GM12878 (cell line): ENCODE measurements at regions not wholly inside any gene's neighbourhood (a gene's known extent, or its start where the extent isn't known, plus 50 kb on each side); places are given as distances from the start of the nearest gene placed in this dataset.

Experiments
- BHLHE40 ChIP-seq, 2 experiments: fragments of 450-650 bp in 1 of 2; IDR thresholded peaks; 2 replicates each; pipeline ENCODE4 v1.6.1; 2011 to 2017; ENCODE audit warnings: low read depth in 2 of 2, borderline replicate concordance in 1 of 2, improper control_type of control experiment in 1 of 2, low read length in 1 of 2, mild to moderate bottlenecking in 1 of 2
- BRCA1 ChIP-seq: IDR thresholded peaks from 2 replicates; pipeline ENCODE4 v1.6.1; 2011; ENCODE audit warnings: low read depth, low read length, improper control_type of control experiment
- CBX5 ChIP-seq: sonication (generic); IDR thresholded peaks from 2 replicates; pipeline ENCODE4 v1.6.1; 2016; ENCODE audit warnings: low read depth, moderate library complexity, mild to moderate bottlenecking, inconsistent platforms
- CUX1 ChIP-seq: IDR thresholded peaks from 2 replicates; pipeline ENCODE4 v1.6.1; 2012; ENCODE audit warnings: improper control_type of control experiment, low read depth, low read length; ENCODE audit not compliant: insufficient replicate concordance
- DPF2 ChIP-seq: fragments of 450-650 bp; IDR thresholded peaks from 2 replicates; pipeline ENCODE4 v1.6.1; 2017; ENCODE audit warnings: mild to moderate bottlenecking
- E4F1 ChIP-seq: fragments of 450-650 bp; IDR thresholded peaks from 2 replicates; pipeline ENCODE4 v1.6.1; 2018; ENCODE audit warnings: borderline replicate concordance, mild to moderate bottlenecking; ENCODE audit not compliant: partially characterized antibody
- EP300 ChIP-seq, 2 experiments: fragments of 150-350 bp in 1 of 2; IDR thresholded peaks; 2 replicates each; pipeline ENCODE4 v1.6.1; 2011 to 2012; ENCODE audit warnings: low read depth in 2 of 2, low read length in 2 of 2, borderline replicate concordance in 1 of 2, improper control_type of control experiment in 1 of 2, inconsistent platforms in 1 of 2; ENCODE audit not compliant: control insufficient read depth in 1 of 2
- FOXK2 ChIP-seq: fragments of 450-650 bp; IDR thresholded peaks from 2 replicates; pipeline ENCODE4 v1.6.1; 2017; ENCODE audit warnings: mild to moderate bottlenecking, moderate library complexity
- GABPA ChIP-seq: IDR thresholded peaks from 2 replicates; pipeline ENCODE4 v1.6.1; 2014; ENCODE audit warnings: antibody characterized with exemption, low read depth, mild to moderate bottlenecking, inconsistent platforms
- IKZF1 ChIP-seq: fragments of 450-650 bp; conservative IDR thresholded peaks from 2 replicates; pipeline ENCODE4 v1.6.1; 2017; ENCODE audit warnings: antibody characterized with exemption, mild to moderate bottlenecking
- KAT2A ChIP-seq: conservative IDR thresholded peaks from 2 replicates; pipeline ENCODE4 v1.6.1; 2011; ENCODE audit warnings: low read depth, low read length; ENCODE audit not compliant: control insufficient read depth
- KDM1A ChIP-seq: fragments of 200-600 bp; sonication (generic); IDR thresholded peaks from 2 replicates; pipeline ENCODE4 v1.6.1; 2016; ENCODE audit warnings: borderline replicate concordance
- MXI1 ChIP-seq: fragments of 150-350 bp; IDR thresholded peaks from 2 replicates; pipeline ENCODE4 v1.6.1; 2011; ENCODE audit warnings: low read depth, mild to moderate bottlenecking, inconsistent platforms, low read length, improper control_type of control experiment
- MYB ChIP-seq: fragments of 150-350 bp; IDR thresholded peaks from 2 replicates; pipeline ENCODE4 v1.6.1; 2014; ENCODE audit warnings: mild to moderate bottlenecking, low read depth, low read length, borderline replicate concordance
- NFIC ChIP-seq: IDR thresholded peaks from 2 replicates; pipeline ENCODE4 v1.6.1; 2012; ENCODE audit warnings: low read depth, mild to moderate bottlenecking, inconsistent platforms, low read length, moderate library complexity
- NR2F1 ChIP-seq: fragments of 450-650 bp; conservative IDR thresholded peaks from 2 replicates; pipeline ENCODE4 v1.6.1; 2017; ENCODE audit warnings: mild to moderate bottlenecking
- SMARCA5 ChIP-seq: fragments of 450-650 bp; IDR thresholded peaks from 2 replicates; pipeline ENCODE4 v1.6.1; 2017; ENCODE audit warnings: mild to moderate bottlenecking
- SREBF1 ChIP-seq: IDR thresholded peaks from 2 replicates; pipeline ENCODE4 v1.6.1; 2012; ENCODE audit warnings: mild to moderate bottlenecking, low read length
- SRF ChIP-seq, 2 experiments: IDR thresholded peaks; 2 replicates each; pipeline ENCODE4 v1.6.1; 2011; ENCODE audit warnings: low read depth in 2 of 2, low read length in 2 of 2, mild to moderate bottlenecking in 1 of 2, moderate library complexity in 1 of 2
- ZNF217 ChIP-seq: fragments of 450-650 bp; IDR thresholded peaks from 2 replicates; pipeline ENCODE4 v1.6.1; 2017; ENCODE audit warnings: antibody characterized with exemption, mild to moderate bottlenecking
- TF ChIP-seq, protein P1 (sequence below): IDR thresholded peaks from 2 replicates; pipeline ENCODE4 v1.6.1; 2012; ENCODE audit warnings: low read depth, low read length, improper control_type of control experiment

GRCh38 chr6:90369024-90369519 lies 72.4 kb upstream of the BACH2 start (continued):
- peak; percentile 96 for TF ChIP-seq ZNF217
- no peak for TF ChIP-seq FOXK2
- no peak for TF ChIP-seq MYB
- TF ChIP-seq DPF2, result peak; percentile 98
- TF ChIP-seq BHLHE40 (IDR thresholded peaks at IDR 0.05; ENCODE audit: borderline replicate concordance in 1 of 2, low read depth in 2 of 2, low read length in 1 of 2), result peak; percentile 37 to 65; a peak in 3 of 4 replicates
- peak; percentile 87 to 94 for TF ChIP-seq EP300 (IDR thresholded peaks at IDR 0.05; ENCODE audit: borderline replicate concordance in 1 of 2, control insufficient read depth in 1 of 2, low read depth in 2 of 2, low read length in 2 of 2)
- TF ChIP-seq KDM1A, result no peak
- TF ChIP-seq NR2F1, result peak; percentile 79
- TF ChIP-seq, protein P1, sequence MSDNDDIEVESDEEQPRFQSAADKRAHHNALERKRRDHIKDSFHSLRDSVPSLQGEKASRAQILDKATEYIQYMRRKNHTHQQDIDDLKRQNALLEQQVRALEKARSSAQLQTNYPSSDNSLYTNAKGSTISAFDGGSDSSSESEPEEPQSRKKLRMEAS, result no peak
- no peak for TF ChIP-seq CUX1
- TF ChIP-seq KAT2A, result no peak
- TF ChIP-seq BRCA1, result no peak
- TF ChIP-seq SRF (IDR thresholded peaks at IDR 0.05; ENCODE audit: low read depth in 2 of 2, low read length in 2 of 2), result peak in 1 of 2 experiments; percentile 76; a peak in 1 of 4 replicates
- TF ChIP-seq CBX5, result peak; percentile 97
- no peak for TF ChIP-seq MXI1
- TF ChIP-seq SMARCA5, result no peak
- no peak; the same call in 1 of the 2 replicates for TF ChIP-seq SREBF1
- peak; percentile 88 for TF ChIP-seq IKZF1
- TF ChIP-seq E4F1, result no peak
- TF ChIP-seq GABPA, result peak; percentile 64; the same call in 1 of the 2 replicates
- peak; percentile 98 for TF ChIP-seq NFIC
